ENCODE measurements at regions not wholly inside any gene's neighbourhood (a gene's known extent, or its start where the extent isn't known, plus 50 kb on each side); places are given as distances from the start of the nearest gene placed in this dataset.

GRCh38 chr22:23503736-23504440 is 76.2 kb downstream of the IGLL1 start:
- H3K4me1 ChIP-seq (ENCODE audit: insufficient read depth), result peaks cover 20% of the 10 kb centered on the region
- H3K9me3 ChIP-seq, result no peaks in the 10 kb centered on the region
- TF ChIP-seq CTCF (IDR thresholded peaks at IDR 0.05) (no peak), POLR2A (IDR thresholded peaks at IDR 0.05) (no peak), EP300 (IDR thresholded peaks at IDR 0.05) (no peak)
- H3K4me3 ChIP-seq, result no peak overlapping the region
- DNase-seq, result peak in 3 of 5 donors; percentile 71 to 76 (median 71)
- no peaks in the 10 kb centered on the region for H3K36me3 ChIP-seq
- intact Hi-C loops (cut with DNase I), result loop anchor here in 1 of 4 donors (10.0 kb wide), 1 partner anchor 49 kb away; no protein-coding TSS in a partner anchor
- WGBS, 3 donors, result 56 to 58% (median 56%) methylated on average over 15 of the region's 15 CpGs
- H3K27ac ChIP-seq, result peak overlapping the region; percentile 81 to 93
- no peaks in the 10 kb centered on the region for H3K27me3 ChIP-seq

GRCh38 chr22:23503142-23503541 is 76.9 kb downstream of the IGLL1 start:
- peaks cover 20% of the 10 kb centered on the region for H3K4me1 ChIP-seq (ENCODE audit: insufficient read depth)
- no peaks in the 10 kb centered on the region for H3K27me3 ChIP-seq
- peak overlapping the region; percentile 62 to 93 for H3K27ac ChIP-seq
- H3K9me3 ChIP-seq, result no peaks in the 10 kb centered on the region
- H3K36me3 ChIP-seq, result no peaks in the 10 kb centered on the region
- DNase-seq, result peak in 3 of 5 donors; percentile 22 to 38 (median 26)
- 91 to 99% (median 93%) methylated on average over 5 of the region's 5 CpGs for WGBS, 3 donors
- intact Hi-C loops (cut with DNase I), result loop anchor here in 1 of 4 donors (10.0 kb wide), 1 partner anchor 48 kb away; no protein-coding TSS in a partner anchor
- no peak for TF ChIP-seq CTCF (IDR thresholded peaks at IDR 0.05)
- TF ChIP-seq EP300 (IDR thresholded peaks at IDR 0.05), result no peak
- TF ChIP-seq POLR2A (IDR thresholded peaks at IDR 0.05), result no peak
- H3K4me3 ChIP-seq, result no peak overlapping the region

- TF ChIP-seq EP300 (IDR thresholded peaks at IDR 0.05) (no peak), POLR2A (IDR thresholded peaks at IDR 0.05) (no peak), CTCF (IDR thresholded peaks at IDR 0.05) (no peak)
- Histone ChIP-seq H3K27me3 (no peaks in the 10 kb centered on the region), H3K9me3 (no peaks in the 10 kb centered on the region), H3K27ac (peak overlapping the region in 1 of 2 donors; percentile 44), H3K36me3 (no peaks in the 10 kb centered on the region), H3K4me3 (no peak overlapping the region), H3K4me1 (ENCODE audit: insufficient read depth) (peaks cover 20% of the 10 kb centered on the region)
- WGBS, 3 donors, result 89 to 95% (median 91%) methylated on average over 12 of the region's 12 CpGs
- DNase-seq, result peak in 3 of 5 donors; percentile 18 to 31 (median 28)
- intact Hi-C loops (cut with DNase I), result loop anchor here in 1 of 4 donors (10.0 kb wide), 1 partner anchor 47 kb away; no protein-coding TSS in a partner anchor
Observed at GRCh38 chr22:23501708-23502107, 78.4 kb downstream of the IGLL1 start.

GRCh38 chr22:23501261-23501619 is 78.8 kb downstream of the IGLL1 start:
- Histone ChIP-seq H3K4me3 (no peak overlapping the region), H3K4me1 (ENCODE audit: insufficient read depth) (peaks cover 20% of the 10 kb centered on the region), H3K27ac (peak overlapping the region in 1 of 2 donors; percentile 44), H3K27me3 (no peaks in the 10 kb centered on the region), H3K36me3 (no peaks in the 10 kb centered on the region), H3K9me3 (no peaks in the 10 kb centered on the region)
- WGBS, 3 donors, result 71 to 82% (median 73%) methylated on average over 5 of the region's 5 CpGs
- peak in 1 of 5 donors; percentile 15 for DNase-seq
- TF ChIP-seq POLR2A (IDR thresholded peaks at IDR 0.05) (no peak), EP300 (IDR thresholded peaks at IDR 0.05) (no peak), CTCF (IDR thresholded peaks at IDR 0.05) (no peak)
- intact Hi-C loops (cut with DNase I), result loop anchor here in 1 of 4 donors (10.0 kb wide), 1 partner anchor 46 kb away; no protein-coding TSS in a partner anchor
